HG02610 (cell line): ENCODE measurements at regions not wholly inside any gene's neighbourhood (a gene's known extent, or its start where the extent isn't known, plus 50 kb on each side); places are given as distances from the start of the nearest gene placed in this dataset.

Experiments
- ATAC-seq: cut with Tn5 transposase; IDR thresholded peaks from one replicate; pipeline ENCODE4 v1.9.1; 2021; ENCODE audit warnings: mild to moderate bottlenecking, moderate library complexity; ENCODE audit not compliant: unreplicated experiment

DNA sequence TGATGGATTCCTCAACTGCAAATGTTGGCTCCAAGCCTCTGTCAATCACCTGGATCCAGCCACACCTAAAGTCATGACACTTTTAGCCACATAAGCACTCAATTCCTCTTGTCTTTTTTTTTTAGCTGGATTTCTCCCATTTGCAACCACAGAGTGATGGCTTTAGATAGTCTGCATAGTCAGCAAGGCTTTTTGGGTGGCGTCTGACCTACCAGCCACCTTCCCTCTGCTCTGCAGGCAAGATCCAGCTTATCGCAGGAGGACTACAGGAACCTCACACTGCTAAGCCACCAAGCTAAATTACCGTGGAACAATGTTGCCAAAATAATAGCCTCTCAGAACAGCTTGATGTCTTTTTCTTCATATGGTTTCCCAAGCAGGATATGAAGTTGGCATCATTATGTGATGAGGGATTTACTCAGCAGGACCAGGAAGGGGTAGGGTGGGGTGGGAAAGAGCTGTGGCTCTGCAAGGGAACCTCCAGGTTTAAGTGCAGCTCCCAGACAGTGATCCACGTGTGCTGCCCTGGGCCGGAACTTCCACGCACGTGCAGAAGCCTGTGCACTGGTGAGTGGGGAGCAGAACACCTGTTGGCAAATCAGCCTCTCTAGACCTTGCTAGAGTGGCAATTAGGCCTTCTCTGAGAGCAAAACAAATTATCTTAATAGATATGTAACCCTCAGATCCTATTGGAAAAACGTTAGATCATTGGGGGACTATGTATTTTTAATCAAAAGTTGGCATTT is 170.6 kb upstream of the NCK2 start:
- ATAC-seq = no peak

DNA sequence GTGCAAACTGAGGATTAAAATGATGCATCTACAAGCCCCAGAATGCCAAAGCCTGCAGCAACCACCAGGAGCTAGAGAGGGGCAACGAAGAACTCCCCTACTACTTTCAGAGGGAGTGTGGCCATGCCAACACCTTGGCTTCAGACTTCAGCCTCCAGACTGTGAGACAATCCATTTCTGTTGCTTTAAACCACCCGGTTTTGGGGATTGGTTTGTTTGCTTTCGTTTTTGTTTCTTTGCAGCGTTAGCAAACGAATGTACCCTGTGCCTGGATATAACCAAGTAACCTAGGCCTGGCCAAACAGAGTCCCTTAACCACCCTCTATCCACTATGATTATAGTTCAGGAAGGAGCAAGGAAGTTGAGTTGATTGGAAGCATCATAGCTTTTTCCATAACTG is 171.2 kb upstream of the NCK2 start:
- no peak for ATAC-seq

DNA sequence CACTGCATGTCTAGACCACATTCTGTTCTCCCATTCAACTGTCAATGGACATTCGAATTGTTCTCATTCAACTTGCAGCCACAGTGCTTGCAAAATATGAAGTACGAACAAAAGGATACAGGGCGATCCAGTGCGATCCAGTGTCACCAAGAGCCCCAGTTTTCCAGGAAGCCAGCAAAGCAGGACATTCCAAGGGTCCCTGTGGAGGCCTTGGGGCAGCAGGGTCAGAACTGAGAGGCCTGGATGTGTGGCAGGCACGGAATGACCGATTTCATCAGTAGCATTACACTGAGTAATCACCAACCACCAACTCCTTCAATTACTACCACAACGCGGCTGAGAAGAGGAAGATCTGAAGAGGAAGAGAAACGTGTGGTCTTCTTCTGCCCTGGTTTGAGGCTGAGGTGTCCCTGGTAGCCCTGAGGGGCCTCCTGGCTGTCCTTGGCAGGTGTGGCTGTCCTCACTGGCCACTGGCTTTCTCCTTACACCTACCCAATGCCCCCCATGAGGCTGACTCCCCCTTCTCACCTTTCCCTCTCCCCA is 172.7 kb upstream of the FHL2 start:
- ATAC-seq = no peak

DNA sequence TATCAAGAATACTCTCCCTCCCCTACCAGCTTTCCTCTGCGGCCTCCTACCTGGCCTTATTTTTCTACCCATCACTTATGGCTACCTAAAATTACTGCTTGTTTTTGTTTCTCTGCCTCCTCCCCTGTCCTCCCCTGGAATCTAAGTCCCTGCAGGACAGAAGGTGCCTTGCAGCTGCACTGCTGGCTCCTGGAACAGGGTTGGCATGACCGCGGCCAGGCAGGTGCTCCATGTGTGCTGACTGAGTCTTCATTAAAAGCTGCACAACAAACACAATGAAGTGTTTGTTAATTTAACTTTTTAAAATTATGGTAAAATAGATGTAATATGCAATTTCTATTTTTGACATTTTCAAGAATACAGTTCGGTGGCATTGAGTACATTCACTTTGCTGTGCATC is 171.9 kb upstream of the FHL2 start:
- no peak for ATAC-seq

DNA sequence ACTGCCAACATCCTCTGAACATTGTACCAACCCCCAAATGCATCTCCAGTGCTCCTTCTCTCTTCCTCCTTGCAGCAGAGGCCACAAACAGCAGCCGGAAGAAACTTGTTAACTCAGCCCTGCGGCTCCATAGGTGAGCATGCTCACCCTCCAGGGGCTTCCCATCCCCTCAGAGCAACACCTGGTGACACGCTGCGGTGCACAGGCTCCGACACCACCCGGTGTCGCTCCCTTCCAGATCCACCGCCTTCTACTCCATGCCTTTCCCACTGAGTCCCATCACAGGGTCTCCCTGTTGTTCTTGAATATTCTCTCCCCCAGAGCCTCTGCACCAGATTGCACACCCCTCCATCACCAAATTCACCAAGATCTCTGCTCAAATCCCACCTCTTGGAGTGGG is 171.5 kb upstream of the FHL2 start:
- ATAC-seq = no peak

DNA sequence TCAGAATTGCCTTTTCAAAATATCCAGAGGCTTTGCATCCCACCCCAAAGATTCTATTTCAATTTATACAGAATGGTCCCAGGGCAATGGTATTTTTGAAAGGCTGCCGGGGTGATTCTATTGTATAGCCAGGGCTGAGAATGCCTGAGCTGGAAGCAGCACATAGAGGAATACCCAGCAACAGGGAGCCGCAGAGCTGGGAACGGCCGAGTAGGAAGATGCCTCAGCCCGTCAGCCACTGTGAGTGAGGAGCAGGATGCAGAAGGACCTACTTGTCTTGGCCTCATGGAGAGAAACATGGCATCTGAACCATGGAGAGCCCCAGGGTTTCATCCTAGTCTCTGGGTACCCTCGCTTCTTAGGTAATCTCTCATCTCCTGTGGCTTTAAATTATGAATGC is 170.8 kb upstream of the FHL2 start:
- ATAC-seq = no peak

DNA sequence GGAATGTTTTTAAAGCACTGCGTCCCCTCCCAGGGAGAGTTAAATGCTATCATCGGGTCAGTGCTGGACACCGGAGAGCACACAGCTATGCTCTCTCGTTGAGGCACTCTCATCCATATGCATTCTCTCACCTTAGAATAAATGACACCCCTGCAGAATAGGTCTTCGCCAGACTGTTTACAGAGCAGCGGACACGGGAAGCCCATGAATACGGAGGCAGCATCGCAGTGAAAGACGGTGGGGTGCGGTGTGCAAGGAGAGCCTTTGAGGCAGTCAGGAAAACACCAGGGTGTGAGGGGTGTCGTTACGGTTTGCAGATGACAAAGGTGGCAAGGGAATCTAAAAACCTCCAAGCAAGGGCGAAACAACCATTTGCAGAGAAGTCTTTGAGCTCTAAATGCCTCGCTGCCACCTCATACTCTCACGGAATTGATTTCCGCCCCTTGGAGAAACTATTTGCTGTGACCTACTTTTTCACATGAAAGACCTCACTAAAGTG is 169.2 kb upstream of the FHL2 start:
- ATAC-seq = no peak

DNA sequence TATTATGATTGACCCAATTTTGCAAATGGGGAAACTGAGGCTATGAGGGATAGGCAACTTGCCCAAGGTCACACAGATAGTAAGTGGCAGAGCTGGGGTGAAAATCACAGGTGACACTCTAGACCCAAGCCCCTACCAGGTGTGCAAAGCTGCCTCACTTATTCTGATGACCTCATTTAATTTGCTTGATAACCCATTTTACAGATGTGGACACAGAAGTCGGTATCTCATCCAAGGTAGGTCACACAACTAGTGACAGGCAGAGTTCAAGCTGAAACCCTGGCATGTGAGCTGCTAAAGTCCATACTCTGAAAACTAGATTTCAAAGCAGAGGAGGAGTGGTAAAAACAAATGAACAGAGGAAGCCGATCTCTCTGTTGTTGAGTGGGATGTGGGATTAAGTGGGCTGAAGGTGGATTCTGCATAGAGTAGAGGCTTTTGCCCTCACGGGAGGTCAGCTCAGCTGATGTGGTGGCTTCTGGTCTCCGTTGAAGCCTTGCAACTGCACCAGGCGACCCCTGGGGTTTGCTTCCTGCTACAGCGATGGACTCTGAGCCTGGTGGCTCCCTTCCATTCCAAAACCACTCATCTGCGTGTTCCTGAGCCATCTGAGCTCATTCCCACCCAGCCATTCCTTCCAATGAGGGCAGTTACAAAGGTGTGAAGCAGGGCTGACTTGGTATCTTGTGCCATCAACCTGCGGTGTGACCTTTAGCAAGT is 164.3 kb upstream of the FHL2 start:
- ATAC-seq = no peak

DNA sequence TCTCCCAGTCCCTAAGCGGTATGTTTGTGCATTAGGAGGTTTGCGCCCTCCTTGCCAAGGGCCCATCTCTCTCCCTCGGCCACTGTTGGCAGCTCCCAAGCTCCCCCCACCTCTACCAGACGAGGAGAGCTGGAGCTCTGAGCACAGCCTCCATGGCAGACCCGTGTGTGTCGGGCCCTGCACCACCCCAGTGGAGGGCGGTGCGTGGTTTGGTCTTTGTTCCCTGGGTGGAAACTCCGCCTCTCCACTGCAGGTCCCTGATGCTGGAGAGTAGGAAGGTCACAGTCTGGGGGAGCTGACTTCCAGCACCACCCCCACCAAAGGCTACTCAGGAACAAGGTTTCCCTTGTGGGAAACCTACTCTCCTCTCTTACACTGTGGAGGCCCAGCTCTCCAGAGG is 162.6 kb upstream of the FHL2 start:
- ATAC-seq = no peak

DNA sequence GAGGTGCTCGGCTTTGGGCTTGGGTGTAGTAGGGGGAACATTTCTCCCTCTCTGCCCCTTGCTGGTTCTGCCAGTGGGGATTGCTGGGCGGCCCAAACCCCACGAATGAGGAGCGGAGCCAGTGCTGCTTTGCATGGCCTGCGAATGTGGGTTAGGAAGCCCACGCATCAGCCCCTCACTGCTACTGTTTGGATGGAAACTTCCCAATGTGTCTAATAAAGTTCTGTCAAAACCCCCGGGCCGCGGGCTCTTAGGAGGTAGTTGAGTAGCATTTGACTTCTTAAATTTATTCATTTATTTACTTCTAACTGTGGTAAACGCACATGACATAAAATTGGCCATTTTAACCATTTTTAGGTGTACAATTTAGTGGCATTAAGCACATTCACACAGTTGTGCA is 161.3 kb upstream of the FHL2 start:
- ATAC-seq = no peak

DNA sequence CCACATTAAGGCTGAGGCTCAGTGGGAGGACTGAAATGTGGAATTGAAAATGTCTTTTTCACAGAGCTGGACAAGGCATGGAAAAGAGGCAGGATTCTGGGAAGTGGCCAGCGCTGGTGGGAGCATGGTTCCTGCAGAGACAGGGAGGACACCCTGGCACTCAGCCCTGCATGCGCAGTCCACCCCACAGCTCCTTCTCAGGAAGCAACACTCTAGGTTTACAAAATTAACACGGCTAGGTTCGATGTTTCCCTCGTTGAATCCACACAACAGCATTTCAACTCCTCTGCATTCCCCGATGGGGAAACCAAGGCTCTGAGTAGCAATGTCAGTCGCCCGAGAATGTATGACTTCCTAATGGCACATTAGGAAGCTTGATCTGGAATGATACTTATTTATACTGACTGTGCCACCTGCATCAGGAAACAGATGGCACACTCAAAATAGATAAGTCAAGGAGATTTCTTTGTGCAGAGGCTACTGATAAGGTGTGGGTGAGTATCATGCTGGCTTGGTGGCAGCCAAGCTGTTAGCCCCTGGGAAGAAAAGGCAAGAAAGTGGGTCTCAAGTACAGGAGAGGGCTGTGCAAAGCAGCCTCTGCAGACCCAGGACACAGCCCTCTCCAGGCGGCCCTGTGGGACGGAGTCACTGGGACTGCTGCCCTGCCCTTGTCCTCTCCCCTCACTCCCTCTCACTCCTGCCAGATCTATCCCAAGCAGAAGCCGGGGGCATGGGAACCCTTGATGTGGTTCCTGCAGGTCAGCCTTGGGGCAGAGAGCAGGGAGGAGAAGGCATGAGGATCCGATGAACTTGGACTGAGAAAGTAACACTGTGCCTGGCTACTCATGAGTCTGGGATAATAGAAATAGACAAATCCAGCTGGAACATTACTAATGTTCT is 158.4 kb upstream of the FHL2 start:
- ATAC-seq = no peak

DNA sequence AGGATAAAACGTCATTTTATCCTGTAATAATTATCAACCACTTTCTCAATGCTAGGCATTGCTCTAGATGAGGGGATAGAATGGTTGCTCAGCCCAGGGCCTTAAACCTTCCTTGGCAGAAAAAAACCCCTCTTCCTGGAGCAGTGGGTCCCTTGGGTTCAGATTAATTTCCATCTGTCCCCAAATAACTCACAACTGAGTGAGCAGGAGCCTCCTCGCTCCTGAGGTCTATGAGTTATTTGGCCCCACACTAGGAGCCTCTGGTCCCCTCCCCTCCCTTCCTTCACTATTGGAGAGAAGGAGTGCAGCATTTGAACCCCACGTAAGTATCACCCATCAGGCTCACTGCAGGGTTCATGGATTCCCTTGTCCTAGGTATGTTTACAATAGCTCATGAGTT is 157.5 kb upstream of the FHL2 start:
- no peak for ATAC-seq

DNA sequence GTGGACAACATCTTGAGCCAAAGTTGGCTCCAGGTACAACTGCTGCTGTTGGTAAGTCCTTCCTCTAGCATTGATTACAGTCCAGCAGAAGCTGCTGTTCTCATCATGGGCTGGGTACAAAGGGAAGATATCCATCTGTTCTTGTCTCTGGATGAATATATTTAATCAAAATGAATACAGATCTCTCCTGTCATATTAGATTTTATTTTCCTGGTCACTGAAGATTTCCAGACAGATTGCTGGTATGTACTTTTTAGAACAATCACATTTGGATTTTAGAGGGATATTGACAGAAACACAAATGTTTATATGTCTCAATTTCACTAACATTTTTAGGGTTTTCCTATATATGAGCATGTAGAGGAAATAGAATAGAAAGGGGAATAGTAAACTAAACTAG is 155.4 kb upstream of the FHL2 start:
- ATAC-seq = no peak

DNA sequence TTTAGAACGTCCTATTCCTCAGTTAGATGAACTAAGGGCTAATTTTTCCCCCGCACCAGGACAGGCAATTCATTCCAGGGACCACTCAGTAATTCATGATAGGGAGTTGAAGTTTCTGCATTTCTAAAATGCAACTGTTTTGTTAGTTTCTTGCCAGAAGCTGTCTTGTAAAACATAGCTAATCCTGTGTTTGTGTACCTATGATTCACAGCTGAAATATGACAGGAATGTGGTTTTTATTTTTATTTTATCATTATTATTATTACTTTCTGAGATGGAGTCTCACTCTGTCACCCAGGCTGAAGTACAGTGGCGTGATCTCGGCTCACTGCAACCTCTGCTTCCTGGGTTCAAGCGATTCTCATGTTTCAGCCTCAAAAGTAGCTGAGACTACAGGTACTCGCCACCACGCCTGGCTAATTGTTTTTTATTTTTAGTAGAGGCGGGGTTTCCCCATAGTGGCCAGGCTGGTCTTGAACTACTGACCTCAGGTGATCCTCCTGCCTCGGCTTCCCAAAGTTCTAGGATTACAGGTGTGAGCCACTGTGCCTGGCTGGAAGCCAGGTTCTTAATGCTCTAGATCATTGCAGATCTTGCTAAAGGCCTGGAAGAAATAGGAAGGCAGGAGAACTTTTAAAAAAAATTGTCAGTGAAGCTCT is 154.8 kb upstream of the FHL2 start:
- no peak for ATAC-seq

DNA sequence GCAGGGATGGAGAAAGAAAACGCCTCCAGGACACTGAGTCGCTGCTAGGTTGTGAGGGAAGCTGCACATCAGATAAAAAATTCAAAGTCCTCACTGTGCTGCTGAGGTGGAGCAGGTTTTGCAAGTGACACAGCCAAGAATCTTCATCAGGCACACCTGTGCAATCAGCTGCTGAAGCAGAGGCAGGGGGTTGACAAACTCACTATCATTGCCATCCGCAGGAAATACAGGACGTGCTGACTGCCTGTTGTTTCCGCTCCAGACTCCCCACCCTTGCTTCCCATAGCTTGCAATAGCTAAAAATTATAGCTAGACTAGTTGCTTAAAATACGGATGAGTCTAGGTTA is 147.8 kb upstream of the FHL2 start:
- no peak for ATAC-seq

DNA sequence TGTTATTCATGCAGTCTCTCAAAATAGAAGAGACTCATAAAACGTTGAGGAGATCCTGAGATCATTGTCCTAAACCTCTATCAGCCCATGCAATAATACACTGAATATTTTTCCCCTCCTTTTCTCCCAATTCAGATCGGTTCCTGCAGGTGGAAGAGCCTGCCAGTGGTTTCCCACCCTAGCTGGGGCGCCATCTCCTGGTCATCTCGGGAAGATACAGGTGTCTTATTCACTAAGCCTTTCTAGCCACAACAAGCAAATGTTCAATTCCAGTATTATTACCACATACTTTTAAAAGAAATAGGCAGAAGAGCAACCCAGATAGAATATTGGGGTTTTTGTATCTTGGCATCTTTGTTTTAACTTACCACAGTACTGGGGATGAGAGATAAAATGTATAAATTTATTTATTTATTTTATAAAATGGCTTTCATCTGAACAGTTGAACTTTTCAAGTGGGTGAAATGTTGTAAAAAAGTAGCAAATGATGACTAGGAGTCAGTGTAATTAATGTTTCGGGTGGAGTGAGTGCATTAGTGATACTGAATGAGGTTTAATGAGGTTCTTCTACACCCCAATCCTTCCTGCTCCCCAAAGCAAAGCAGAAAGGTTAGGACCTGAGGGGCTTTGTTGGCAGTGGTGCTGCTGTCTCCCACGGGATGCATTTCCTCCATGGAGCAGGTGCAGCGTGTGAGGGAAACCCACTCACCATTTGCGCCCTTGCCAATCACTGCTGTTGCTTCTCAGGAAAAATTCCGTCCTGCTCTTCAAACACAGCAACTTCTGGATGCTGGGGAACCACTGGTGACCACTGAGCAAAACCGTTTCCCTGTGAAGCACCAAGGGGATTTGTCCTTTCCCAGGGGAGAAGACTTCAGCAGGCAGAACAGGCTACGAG is 147.1 kb upstream of the FHL2 start:
- no peak for ATAC-seq

DNA sequence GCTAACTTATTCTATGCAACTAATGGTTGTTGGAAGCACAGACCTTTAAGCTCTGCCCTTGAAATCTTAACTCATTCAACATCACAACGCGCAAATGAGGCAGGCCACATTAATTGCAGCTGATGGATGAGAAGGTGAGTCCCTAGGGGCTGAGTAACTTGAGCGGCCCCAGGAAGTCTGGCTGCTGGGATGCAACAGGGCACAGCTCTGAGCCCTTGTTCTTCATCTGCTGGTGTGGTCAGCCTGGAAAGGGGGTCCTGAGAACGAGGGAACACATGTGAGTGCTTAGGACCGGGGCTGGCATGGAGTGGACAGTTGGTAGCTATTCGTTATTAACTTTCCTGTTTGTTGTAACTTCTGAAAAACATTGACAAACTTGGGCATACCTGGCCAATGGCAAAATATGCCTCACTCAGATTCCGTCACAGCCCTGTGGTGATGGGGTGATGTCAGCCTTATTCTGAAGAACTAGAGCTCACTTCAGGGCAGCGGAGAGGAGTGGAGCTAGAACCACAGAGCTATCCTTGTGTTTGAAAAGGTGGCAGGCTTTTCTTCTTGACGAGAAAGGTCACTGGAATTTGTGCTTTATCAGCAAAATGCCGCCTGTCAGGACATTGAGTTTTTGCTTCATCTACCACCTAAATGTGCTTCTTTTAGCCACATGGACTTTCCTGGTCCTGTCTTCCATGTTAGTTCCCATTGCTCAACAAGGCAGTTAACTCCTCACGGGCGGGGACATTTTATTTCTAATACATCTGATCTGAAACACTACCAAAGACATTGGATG is 145.9 kb upstream of the FHL2 start:
- no peak for ATAC-seq

DNA sequence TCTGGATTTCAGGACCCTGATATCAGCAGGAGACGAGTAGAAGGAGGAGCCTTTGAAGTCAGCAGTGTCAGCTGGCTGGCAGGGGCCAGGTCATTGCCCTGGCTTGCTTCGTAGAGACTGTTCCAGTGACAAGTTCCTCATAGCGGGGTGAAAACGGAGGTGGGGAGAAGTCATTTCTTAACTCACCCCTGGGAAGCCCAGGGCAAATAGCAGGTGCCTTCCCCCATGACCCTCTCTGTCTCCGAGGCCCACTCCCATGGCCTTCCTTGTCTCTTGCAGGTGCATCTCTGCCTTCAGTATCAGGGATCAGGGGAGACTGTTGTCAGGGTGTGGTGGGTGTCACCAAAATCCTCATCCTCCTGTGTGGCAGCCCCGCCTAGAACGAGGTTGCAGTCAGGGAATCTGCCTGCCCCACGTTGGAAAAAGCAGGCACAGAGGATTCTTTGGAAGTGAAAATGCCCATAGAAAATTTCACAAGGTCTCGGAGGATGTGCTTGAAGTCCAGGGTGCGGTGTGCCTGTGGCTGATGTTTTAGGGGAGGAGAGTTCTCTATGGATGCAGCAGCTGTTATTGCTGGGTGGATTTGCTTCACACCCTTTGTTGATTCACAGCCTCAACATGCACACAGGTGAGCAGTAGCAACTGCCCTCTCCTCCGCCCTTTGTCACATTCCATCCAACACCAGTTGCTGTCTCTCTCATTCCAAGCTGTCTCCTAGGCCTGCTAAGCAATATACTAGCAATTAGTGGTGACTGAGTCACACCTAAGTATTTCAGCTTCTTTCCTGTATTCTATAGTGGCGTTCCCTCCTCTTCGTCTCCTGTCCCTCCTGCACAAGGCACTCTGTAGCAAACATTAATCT is 142.6 kb upstream of the FHL2 start:
- ATAC-seq = no peak
